HEK293T (cell line): ENCODE measurements at regions not wholly inside any gene's neighbourhood (a gene's known extent, or its start where the extent isn't known, plus 50 kb on each side); places are given as distances from the start of the nearest gene placed in this dataset.

Experiments
- CTCF ChIA-PET: fragments of 350-600 bp; formaldehyde crosslinking; extraction: SDS; loops from one replicate; lab custom pipeline; 2021; ENCODE audit warnings: antibody characterized with exemption, inconsistent platforms; lab: Yijun Ruan, JAX
- POLR2A ChIA-PET: fragments of 350-600 bp; formaldehyde crosslinking; extraction: SDS; loops from one replicate; lab custom pipeline; 2020; ENCODE audit warnings: antibody characterized with exemption, inconsistent platforms; lab: Yijun Ruan, JAX
- DNase-seq: peaks from one replicate; pipeline ENCODE4 v3.0.0; 2012; ENCODE audit warnings: mixed read lengths; ENCODE audit errors: extremely low spot score
- ARNT ChIP-seq: fragments of 450-650 bp; IDR thresholded peaks from 2 replicates; pipeline ENCODE4 v1.6.1; 2017; ENCODE audit warnings: mild to moderate bottlenecking
- BHLHE40 ChIP-seq: fragments of 450-650 bp; IDR thresholded peaks from 2 replicates; pipeline ENCODE4 v1.6.1; 2016; ENCODE audit warnings: mild to moderate bottlenecking, moderate library complexity, borderline replicate concordance
- CTBP1 ChIP-seq: fragments of 450-650 bp; IDR thresholded peaks from 2 replicates; pipeline ENCODE4 v1.6.1; 2016; ENCODE audit warnings: borderline replicate concordance
- ELF4 ChIP-seq: fragments of 450-650 bp; IDR thresholded peaks from 2 replicates; pipeline ENCODE4 v1.6.1; 2017; ENCODE audit warnings: antibody characterized with exemption
- FOXA1 ChIP-seq: fragments of 450-650 bp; IDR thresholded peaks from 2 replicates; pipeline ENCODE4 v1.6.1; 2016; ENCODE audit warnings: mild to moderate bottlenecking
- FOXK2 ChIP-seq: fragments of 450-650 bp; IDR thresholded peaks from 2 replicates; pipeline ENCODE4 v1.6.1; 2016; ENCODE audit warnings: mild to moderate bottlenecking
- FOXM1 ChIP-seq: fragments of 450-650 bp; IDR thresholded peaks from 2 replicates; pipeline ENCODE4 v1.6.1; 2017; ENCODE audit warnings: mild to moderate bottlenecking, borderline replicate concordance
- HDGF ChIP-seq: fragments of 450-650 bp; IDR thresholded peaks from 2 replicates; pipeline ENCODE4 v1.6.1; 2017; ENCODE audit warnings: antibody characterized with exemption, borderline replicate concordance
- L3MBTL2 ChIP-seq: fragments of 450-650 bp; conservative IDR thresholded peaks from 2 replicates; pipeline ENCODE4 v1.6.1; 2016; ENCODE audit warnings: mild to moderate bottlenecking
- LEF1 ChIP-seq: fragments of 450-650 bp; IDR thresholded peaks from 2 replicates; pipeline ENCODE4 v1.6.1; 2017; ENCODE audit warnings: mild to moderate bottlenecking, borderline replicate concordance
- NFRKB ChIP-seq: fragments of 450-650 bp; IDR thresholded peaks from 2 replicates; pipeline ENCODE4 v1.6.1; 2016; ENCODE audit warnings: mild to moderate bottlenecking, moderate library complexity
- SP1 ChIP-seq: fragments of 450-650 bp; IDR thresholded peaks from 2 replicates; pipeline ENCODE4 v1.6.1; 2017
- SUZ12 ChIP-seq: fragments of 450-650 bp; IDR thresholded peaks from 2 replicates; pipeline ENCODE4 v1.6.1; 2016; ENCODE audit warnings: mild to moderate bottlenecking
- TARDBP ChIP-seq: fragments of 450-650 bp; IDR thresholded peaks from 2 replicates; pipeline ENCODE4 v1.6.1; 2016
- ZNF384 ChIP-seq: fragments of 450-650 bp; IDR thresholded peaks from 2 replicates; pipeline ENCODE4 v1.6.1; 2016
- TF ChIP-seq, protein P1 (sequence below): fragments of 450-650 bp; IDR thresholded peaks from 2 replicates; pipeline ENCODE4 v1.6.1; 2016

DNA sequence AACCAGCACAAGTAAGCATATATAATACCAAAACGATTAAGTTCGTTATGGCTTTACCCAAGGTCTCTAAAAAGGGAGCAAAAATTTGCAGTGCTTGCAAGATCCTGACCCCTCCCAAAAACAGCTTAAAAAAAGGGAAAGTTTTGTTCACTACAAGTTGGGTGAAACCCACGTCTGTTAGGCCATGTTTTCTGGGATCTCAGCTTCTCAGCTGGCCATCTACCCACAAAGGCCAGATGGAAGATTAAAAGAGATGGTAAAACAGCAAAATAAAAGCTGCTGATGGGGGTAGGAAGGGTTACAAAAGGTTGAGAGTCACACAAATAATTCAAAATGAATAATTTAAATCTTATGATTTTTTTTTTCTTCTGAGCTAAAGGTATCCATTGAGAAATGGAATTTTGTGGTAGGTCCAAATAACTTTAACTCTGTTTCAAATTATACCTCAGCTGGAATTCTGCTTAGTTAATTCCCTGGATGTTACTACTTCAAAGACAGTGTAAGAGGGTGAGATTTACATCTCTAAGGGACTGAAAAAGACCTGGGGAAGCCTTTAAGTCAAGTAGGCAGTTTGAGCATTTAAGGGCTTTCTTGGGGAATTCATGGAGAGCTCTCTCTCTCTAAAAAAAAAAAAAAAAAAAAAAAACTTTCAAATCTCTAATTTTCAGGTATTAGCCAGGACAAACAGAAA is 185.6 kb upstream of the NAV3 start:
- TF ChIP-seq SP1 (no peak), HDGF (no peak), TARDBP (no peak), FOXA1 (no peak), LEF1 (no peak), ARNT (no peak), NFRKB (no peak), CTBP1 (no peak), BHLHE40 (no peak), SUZ12 (no peak)
- TF ChIP-seq, protein P1, sequence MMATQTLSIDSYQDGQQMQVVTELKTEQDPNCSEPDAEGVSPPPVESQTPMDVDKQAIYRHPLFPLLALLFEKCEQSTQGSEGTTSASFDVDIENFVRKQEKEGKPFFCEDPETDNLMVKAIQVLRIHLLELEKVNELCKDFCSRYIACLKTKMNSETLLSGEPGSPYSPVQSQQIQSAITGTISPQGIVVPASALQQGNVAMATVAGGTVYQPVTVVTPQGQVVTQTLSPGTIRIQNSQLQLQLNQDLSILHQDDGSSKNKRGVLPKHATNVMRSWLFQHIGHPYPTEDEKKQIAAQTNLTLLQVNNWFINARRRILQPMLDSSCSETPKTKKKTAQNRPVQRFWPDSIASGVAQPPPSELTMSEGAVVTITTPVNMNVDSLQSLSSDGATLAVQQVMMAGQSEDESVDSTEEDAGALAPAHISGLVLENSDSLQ, result no peak
- CTCF ChIA-PET, result interaction anchor here (0.6 kb wide), 1 partner anchor 14 kb away, joined by 3 read pairs; no protein-coding TSS in a partner anchor
- POLR2A ChIA-PET, result no interaction called here

DNA sequence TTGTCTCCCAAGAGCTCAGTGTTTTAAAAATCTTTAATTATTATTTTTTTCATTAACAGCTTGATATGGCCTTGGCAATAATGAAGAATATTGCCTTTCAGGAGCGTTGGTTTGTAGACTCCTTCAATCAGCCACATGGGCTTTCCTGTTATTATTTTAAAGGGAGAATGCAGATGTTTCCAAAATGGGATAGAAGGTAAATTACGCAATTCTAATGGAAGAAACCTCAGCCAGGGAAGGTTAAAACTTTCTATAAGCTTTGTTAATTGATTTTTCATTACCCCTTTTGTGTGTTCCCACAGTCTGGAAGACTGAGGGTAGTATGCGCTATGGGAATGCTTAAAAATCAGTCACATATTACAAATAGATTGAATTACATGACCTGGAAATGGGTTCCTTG is 188.4 kb upstream of the NAV3 start:
- ChIA-PET CTCF (no interaction called here), POLR2A (no interaction called here)
- no peak for DNase-seq
- TF ChIP-seq LEF1, result no peak
- no peak for TF ChIP-seq CTBP1
- TF ChIP-seq ZNF384, result no peak
- TF ChIP-seq, protein P1, result no peak
- TF ChIP-seq FOXA1, result no peak
- TF ChIP-seq SUZ12, result no peak
- no peak for TF ChIP-seq NFRKB
- no peak for TF ChIP-seq FOXK2
- no peak for TF ChIP-seq ARNT
- TF ChIP-seq SP1, result no peak
- TF ChIP-seq L3MBTL2, result no peak
- TF ChIP-seq FOXM1, result no peak
- TF ChIP-seq TARDBP, result no peak
- TF ChIP-seq HDGF, result no peak
- no peak for TF ChIP-seq ELF4
- no peak for TF ChIP-seq BHLHE40

More for the DNA sequence above, 185.6 kb upstream of the NAV3 start:
- no peak for DNase-seq

DNA sequence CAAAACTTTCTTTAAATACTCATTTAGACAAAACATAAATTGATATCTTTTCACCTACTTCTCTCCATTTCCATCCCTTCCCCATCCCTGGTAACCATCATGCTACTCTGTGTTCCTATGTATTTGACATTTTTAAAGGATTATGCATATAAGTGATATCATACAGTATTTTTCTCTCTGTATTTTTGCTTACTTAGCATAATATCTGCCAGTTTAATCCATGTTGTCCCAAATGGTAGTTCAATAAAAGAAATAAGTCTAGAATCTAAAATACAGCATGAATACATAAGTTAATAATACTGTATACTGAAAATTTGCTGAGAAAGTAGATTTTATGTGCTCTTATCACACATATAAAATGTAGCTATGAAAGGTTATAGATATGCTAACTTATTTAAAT is 190.3 kb upstream of the NAV3 start:
- CTCF ChIA-PET, result no interaction called here
- DNase-seq, result no peak
- TF ChIP-seq SUZ12 (no peak), ELF4 (no peak), ZNF384 (no peak), CTBP1 (no peak), TARDBP (no peak), SP1 (no peak), HDGF (no peak), NFRKB (no peak), FOXA1 (no peak), FOXK2 (no peak), ARNT (no peak), FOXM1 (no peak), L3MBTL2 (no peak), BHLHE40 (no peak)
- POLR2A ChIA-PET, result no interaction called here

DNA sequence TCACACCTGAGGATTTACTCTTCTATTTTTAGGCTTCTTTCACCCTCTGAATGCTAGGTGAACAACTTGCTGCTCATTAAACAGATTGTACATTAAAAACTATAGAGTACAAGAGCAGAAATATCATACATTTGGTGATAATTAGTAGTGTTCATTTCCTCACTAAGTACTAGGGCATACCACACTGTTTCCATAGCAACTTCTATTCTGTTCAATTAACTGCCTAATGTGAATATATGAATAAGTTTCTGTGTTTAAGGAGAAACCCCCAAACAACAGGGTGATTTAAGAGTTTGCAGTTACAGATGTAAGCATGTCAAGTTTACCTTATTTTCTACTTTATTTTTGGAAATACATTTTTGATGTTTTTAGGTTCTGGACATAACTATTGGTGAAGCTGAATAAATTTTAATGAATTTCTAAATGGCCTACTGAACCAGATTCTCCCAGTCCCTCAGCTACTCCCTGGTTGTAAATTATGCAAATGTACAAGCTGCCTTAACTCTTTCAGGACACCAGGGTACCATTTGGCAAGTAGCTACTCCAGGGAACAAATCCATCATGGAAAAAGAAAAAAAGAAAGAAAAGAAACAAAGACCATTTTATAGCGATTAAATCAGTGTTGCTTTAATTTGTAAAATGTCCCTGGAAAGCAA is 199.8 kb upstream of the NAV3 start:
- no peak for DNase-seq
- CTCF ChIA-PET, result interaction anchor here (0.6 kb wide), 1 partner anchor 15 kb away, joined by 3 read pairs; no protein-coding TSS in a partner anchor
- no peak for TF ChIP-seq HDGF
- no peak for TF ChIP-seq LEF1
- TF ChIP-seq ELF4, result no peak
- TF ChIP-seq FOXM1, result no peak
- TF ChIP-seq CTBP1, result no peak
- no peak for TF ChIP-seq BHLHE40
- TF ChIP-seq ARNT, result no peak
- no peak for TF ChIP-seq FOXA1
- no peak for TF ChIP-seq SUZ12
- no peak for TF ChIP-seq TARDBP
- TF ChIP-seq SP1, result no peak
- TF ChIP-seq NFRKB, result no peak
- no peak for TF ChIP-seq L3MBTL2
- POLR2A ChIA-PET, result no interaction called here

DNA sequence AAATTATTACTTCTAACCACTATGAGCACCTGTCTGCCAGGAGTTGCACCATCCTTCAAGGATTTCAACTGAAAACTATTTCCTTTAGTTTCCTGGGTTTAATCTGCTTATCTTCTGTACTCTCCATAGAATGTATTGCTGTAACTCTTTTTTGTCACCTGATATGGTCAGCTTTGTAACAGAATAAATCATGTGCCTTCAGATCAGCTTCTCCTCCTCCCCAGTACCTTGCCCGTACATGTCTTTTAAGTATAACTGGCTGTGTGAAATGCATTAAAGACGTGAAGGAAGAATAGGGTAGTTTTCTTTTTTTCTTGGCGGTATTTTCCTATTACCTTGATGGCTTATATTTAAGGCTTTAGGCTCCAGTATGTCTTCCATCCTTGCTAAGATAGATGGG is 200.3 kb upstream of the NAV3 start:
- no peak for DNase-seq
- ChIA-PET POLR2A (no interaction called here), CTCF (no interaction called here)
- TF ChIP-seq BHLHE40 (no peak), FOXM1 (no peak), SUZ12 (no peak)

DNA sequence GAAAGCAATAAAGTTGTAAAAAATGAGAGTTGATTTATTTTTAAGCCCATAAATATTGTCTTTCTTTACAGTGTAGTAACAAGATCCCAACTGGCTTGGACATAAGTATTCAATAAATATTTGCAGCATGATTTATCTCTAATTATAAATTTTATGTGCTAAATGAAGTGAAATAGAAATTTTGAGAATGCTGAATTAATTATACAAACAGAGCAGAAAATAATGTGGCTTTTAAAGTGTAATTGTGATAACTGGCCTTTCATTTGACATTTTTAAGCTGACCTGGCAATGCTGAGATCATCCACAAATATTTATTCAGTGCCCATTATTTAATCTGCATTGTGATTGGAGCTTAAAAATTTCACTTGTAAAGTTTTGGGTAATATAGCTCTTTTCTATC is 201.6 kb upstream of the NAV3 start:
- CTCF ChIA-PET, result no interaction called here
- POLR2A ChIA-PET, result no interaction called here
- no peak for TF ChIP-seq LEF1
- no peak for TF ChIP-seq TARDBP
- TF ChIP-seq FOXA1, result no peak
- no peak for TF ChIP-seq ARNT
- DNase-seq, result no peak

DNA sequence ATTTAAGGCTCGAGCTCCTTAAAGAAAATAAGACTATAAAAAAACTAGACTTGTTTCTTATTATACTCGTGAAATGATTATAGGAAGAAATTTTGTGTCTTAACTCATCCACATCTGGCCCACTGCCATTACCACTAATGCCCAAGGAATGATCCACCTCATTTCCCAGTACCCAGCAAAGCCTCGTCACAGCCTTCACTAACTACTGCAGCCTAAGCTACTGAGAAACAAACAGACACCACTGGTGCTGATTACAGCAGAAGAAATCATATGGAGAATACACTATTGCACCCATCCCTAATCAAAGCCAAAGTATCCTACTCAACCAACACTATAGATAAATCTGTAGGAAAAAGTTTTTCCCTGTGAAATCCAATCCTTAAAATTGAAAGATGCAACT is 205.3 kb upstream of the NAV3 start:
- ChIA-PET POLR2A (interaction anchor here (0.6 kb wide), 1 partner anchor 29 kb away, joined by 3 read pairs; no protein-coding TSS in a partner anchor), CTCF (no interaction called here)
- DNase-seq, result no peak
- TF ChIP-seq BHLHE40 (no peak), FOXM1 (no peak), FOXA1 (no peak), ELF4 (no peak), HDGF (no peak), FOXK2 (no peak), NFRKB (no peak), CTBP1 (no peak), TARDBP (no peak), ARNT (no peak), L3MBTL2 (no peak), SUZ12 (no peak), SP1 (no peak)
- TF ChIP-seq, protein P1, result no peak
